GM12865 (cell line): ENCODE measurements at regions not wholly inside any gene's neighbourhood (a gene's known extent, or its start where the extent isn't known, plus 50 kb on each side); places are given as distances from the start of the nearest gene placed in this dataset.

Experiments
- DNase-seq: peaks from one replicate; pipeline ENCODE4 v3.0.0; 2010; ENCODE audit warnings: low read depth
- H3K4me3 ChIP-seq: 2 replicates; pipeline ENCODE4 v1.5.1; 2011; ENCODE audit warnings: mild to moderate bottlenecking, low read depth, low read length, control low read depth
- TF ChIP-seq, protein P1 (sequence below): IDR thresholded peaks from 2 replicates; pipeline ENCODE4 v1.5.1; 2011; ENCODE audit warnings: low read length, control low read depth, low read depth, inconsistent platforms; ENCODE audit not compliant: insufficient read depth; ENCODE audit errors: missing control alignments

DNA sequence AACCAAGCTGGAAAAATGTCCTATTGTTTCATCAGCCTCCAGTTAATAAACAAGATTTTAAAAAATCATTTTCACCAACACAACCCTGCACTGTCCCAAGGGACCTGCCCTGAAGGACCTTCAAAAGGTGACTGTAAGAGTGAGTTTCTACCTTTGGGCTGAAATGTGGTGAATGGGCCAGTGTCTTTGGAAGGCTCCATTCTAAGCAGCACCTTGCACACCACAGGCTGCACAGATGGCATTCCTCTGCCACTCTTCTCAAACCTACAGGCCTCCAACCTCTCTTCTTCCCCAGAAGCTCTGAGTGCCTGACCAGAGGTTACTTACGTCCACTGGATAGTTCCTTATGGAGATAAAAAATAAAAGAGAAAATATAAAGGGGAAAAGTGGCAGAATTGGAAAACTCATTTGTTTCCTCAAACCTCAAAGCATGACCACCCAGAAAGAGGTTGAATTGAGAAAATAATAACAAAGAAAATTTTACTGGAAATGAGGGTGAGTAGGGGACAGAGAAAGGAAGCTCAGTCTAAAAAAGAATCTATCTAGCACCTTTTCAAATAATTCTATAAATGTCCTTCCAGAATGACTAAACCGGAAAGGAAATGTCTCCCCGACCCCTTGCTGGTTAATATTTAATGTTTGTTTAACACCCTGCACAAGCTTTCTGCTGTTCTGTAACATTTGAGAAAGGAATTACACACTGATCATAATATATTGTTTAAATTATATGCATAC lies 175.7 kb downstream of the METTL4 start:
- DNase-seq = no peak
- TF ChIP-seq, protein P1, sequence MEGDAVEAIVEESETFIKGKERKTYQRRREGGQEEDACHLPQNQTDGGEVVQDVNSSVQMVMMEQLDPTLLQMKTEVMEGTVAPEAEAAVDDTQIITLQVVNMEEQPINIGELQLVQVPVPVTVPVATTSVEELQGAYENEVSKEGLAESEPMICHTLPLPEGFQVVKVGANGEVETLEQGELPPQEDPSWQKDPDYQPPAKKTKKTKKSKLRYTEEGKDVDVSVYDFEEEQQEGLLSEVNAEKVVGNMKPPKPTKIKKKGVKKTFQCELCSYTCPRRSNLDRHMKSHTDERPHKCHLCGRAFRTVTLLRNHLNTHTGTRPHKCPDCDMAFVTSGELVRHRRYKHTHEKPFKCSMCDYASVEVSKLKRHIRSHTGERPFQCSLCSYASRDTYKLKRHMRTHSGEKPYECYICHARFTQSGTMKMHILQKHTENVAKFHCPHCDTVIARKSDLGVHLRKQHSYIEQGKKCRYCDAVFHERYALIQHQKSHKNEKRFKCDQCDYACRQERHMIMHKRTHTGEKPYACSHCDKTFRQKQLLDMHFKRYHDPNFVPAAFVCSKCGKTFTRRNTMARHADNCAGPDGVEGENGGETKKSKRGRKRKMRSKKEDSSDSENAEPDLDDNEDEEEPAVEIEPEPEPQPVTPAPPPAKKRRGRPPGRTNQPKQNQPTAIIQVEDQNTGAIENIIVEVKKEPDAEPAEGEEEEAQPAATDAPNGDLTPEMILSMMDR = no peak
- H3K4me3 ChIP-seq = no peak overlapping the region

DNA sequence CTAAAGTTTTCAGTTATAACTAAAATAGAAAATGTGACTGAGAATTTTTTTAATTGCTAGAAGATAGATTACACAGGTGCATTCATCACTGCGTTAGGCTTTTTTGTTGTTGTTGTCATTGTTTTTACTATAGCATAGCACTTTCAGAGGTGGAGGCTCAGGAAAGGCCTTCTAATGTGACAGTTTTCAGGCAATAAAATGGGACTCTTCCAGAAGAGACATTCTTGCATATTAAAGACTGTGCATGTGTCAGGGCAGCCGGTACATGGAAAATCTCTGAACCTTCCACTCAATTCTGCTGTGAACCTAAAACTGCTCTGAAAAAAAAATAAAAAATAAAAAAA lies 175.2 kb downstream of the METTL4 start:
- TF ChIP-seq, protein P1 = no peak
- no peak for DNase-seq
- H3K4me3 ChIP-seq = no peak overlapping the region

DNA sequence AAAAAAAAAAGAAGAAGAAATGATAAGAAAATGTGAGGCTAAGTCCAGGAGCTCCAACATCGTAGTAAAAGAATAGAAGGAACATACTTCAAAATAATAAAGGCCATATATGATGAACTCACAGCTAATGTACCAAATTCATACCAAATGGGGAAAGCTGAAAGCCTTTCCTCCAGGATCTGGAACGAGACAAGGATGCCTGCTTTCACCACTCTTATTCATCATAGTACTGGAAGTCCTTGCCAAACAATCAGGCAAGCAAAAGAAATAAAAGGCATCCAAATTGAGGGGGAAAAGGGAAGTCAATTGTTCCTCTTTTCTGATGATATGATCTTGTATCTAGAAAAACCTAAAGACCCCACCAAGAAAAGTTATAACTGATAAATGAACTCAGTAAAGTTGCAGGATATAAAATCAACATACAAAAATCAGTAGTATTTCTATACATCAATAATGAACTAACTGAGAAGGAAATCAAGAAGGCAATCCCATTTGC lies 170.6 kb downstream of the METTL4 start:
- TF ChIP-seq, protein P1 = no peak
- H3K4me3 ChIP-seq = no peak overlapping the region

DNA sequence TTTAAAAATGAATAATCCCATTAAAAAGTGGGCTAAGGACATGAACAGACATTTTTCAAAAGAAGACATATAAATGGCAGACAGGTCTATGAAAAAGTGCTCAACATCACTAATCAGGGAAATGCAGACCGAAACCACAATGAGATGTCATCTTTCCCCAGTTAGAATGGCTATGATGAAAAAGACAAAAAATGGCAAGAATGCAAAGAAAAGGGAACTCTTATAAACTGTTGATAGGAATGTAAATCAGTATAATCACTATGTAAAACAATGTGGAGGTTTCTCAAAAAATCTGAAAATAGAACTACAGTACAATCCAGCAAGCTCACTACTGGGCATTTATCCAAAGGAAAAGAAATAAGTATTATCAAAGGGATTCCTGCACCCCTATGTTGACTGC lies 169.2 kb downstream of the METTL4 start:
- TF ChIP-seq, protein P1 = no peak

More for the DNA sequence above, 170.6 kb downstream of the METTL4 start:
- DNase-seq = no peak

DNA sequence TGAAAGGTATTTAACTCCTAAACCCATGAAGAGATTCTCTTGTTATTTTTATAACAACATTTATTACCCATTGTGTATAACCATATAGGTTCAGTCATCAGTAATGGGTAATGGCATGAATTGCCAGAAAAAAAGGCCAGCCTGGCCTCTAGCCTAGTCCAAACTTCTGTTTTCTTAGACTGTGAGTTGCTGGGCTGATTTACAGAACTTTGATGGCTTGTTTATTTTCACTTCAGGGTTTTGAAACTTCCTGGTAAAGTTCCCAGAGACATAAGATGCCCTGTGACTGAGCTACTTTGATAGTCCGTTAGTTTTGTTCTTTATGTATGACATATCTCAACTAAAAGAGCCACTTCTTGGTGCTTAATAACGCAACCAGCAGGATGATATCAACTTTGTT lies 164.8 kb downstream of the METTL4 start:
- no peak overlapping the region for H3K4me3 ChIP-seq
- TF ChIP-seq, protein P1 = no peak
- no peak for DNase-seq

More for the DNA sequence above, 169.2 kb downstream of the METTL4 start:
- DNase-seq = no peak
- no peak overlapping the region for H3K4me3 ChIP-seq

DNA sequence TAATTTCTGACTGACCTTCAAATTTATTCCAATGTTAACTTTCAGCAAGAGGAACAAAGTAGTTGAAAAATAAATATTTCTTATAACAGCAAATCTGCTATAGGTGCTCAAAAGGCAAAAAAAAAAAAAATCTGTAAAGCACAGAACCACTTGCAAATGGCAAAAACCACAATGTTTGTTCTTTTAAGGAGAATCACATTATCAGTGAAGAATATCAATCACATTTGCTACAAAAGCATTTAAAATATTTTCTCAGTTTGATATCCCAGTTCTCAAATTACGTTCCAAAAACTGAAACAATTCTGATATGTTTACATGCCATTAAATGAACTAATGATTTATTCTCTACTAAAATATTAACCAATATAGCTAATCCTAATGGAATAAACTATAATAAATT lies 163.3 kb downstream of the METTL4 start:
- no peak overlapping the region for H3K4me3 ChIP-seq
- TF ChIP-seq, protein P1 = no peak

DNA sequence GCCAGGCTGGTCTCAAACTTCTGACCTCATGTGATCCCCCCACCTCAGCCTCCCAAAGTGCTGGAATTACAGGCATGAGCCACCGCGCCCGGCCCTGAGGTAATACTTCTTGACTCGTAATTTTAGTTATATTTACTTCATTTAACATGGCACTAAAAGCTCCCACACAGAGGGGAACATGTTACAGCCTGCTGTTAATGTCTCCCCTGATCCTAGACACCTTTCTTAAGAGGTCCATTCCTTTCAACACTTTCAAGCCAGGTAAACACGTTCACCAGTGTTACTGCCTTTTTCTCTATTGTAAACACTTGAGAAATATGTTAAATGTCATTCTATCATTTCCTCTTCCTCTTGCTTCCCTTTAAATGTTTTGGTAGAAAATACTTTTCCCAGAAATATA lies 161.4 kb downstream of the METTL4 start:
- DNase-seq = no peak
- no peak overlapping the region for H3K4me3 ChIP-seq
- TF ChIP-seq, protein P1 = no peak

More for the DNA sequence above, 163.3 kb downstream of the METTL4 start:
- no peak for DNase-seq
